ENCODE measurements at regions not wholly inside any gene's neighbourhood (a gene's known extent, or its start where the extent isn't known, plus 50 kb on each side); places are given as distances from the start of the nearest gene placed in this dataset.

DNA sequence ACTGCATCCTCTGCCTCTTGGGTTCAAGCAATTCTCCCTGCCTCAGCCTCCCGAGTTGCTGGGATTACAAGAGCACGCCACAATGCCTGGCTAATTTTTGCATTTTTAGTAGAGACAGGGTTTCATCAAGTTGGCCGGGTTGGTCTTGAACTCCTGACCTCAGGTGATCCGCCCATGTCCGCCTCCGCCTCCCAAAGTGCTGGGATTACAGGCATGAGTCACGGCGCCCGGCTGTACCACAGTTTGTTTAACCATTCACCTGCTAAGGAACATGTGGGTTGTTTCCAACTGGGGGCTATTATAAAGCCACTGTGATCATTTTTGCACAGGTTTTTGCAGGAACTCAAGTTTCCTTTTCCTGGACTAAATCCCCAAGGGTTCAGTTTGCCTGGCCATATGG, 123.2 kb upstream of the RAP2B start:
- Mint-ChIP-seq H3K4me1 (ENCODE audit: low read depth) (peaks cover 4% of the 10 kb centered on the region), H3K27me3 (peaks cover 2% of the 10 kb centered on the region), H3K4me3 (no peak overlapping the region), H3K9me3 (no peaks in the 10 kb centered on the region), H3K36me3 (ENCODE audit: low read depth) (no peaks in the 10 kb centered on the region), H3K27ac (no peak overlapping the region)
- intact Hi-C loops (cut with micrococcal nuclease): no loop called here
- CTCF ChIA-PET: interaction anchor here (1.8 kb wide), 1 partner anchor 13 kb away, joined by 5 read pairs; no protein-coding TSS in a partner anchor
- POLR2A ChIA-PET: no interaction called here
- ATAC-seq (no peak), DNase-seq (no peak)
- TF ChIP-seq CTCF (IDR thresholded peaks at IDR 0.05): no peak

DNA sequence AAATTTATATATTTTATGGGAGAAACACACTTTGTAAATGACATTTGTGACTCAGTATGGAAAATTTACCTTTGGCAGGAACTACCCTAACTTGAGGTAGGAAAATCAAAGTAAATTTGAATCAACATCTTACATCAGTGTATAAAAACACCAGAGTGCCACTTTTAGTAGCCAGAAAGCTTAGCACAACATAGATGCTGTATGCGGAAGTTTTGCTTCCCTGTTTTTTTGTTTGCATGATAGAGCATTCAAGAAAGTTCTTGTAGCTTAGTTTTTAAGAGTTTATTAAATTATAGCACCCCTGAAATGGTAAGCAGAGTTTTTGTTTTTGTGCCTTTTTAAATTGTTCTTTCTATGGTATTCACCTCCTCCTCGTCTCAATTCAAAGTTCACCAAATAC, 120.8 kb upstream of the RAP2B start:
- intact Hi-C loops (cut with micrococcal nuclease): loop anchor here (5.0 kb wide), 2 partner anchors 121 to 726 kb away; partner anchors contain the start of gene RAP2B

GRCh38 chr3:153042088-153042487, 119.9 kb upstream of the RAP2B start:
- H3K27me3 Mint-ChIP-seq: peaks cover 2% of the 10 kb centered on the region
- CTCF ChIA-PET: interaction anchor here (1.3 to 2.2 kb wide), 8 partner anchors 8 to 929 kb away, joined by 3 to 21 read pairs (median 9); no protein-coding TSS in a partner anchor
- peaks cover 5% of the 10 kb centered on the region for H3K4me1 Mint-ChIP-seq (ENCODE audit: low read depth)
- POLR2A ChIA-PET: no interaction called here
- H3K9me3 Mint-ChIP-seq: no peaks in the 10 kb centered on the region
- ATAC-seq (no peak), DNase-seq (no peak)
- intact Hi-C loops (cut with micrococcal nuclease): loop anchor here (5.0 kb wide), 2 partner anchors 120 to 725 kb away; partner anchors contain the start of gene RAP2B
- no peak overlapping the region for H3K4me3 Mint-ChIP-seq
- H3K36me3 Mint-ChIP-seq (ENCODE audit: low read depth): no peaks in the 10 kb centered on the region
- no peak overlapping the region for H3K27ac Mint-ChIP-seq
- no peak for TF ChIP-seq CTCF (IDR thresholded peaks at IDR 0.05)

More for the DNA sequence above, 120.8 kb upstream of the RAP2B start:
- ChIA-PET POLR2A (no interaction called here), CTCF (interaction anchor here (0.7 to 1.5 kb wide), 3 partner anchors 11 to 727 kb away, joined by 3 read pairs; no protein-coding TSS in a partner anchor)
- no peaks in the 10 kb centered on the region for H3K9me3 Mint-ChIP-seq
- H3K4me3 Mint-ChIP-seq: no peak overlapping the region
- peaks cover 2% of the 10 kb centered on the region for H3K27me3 Mint-ChIP-seq
- peaks cover 5% of the 10 kb centered on the region for H3K4me1 Mint-ChIP-seq (ENCODE audit: low read depth)
- H3K36me3 Mint-ChIP-seq (ENCODE audit: low read depth): no peaks in the 10 kb centered on the region
- DNase-seq: no peak
- no peak for TF ChIP-seq CTCF (IDR thresholded peaks at IDR 0.05)
- ATAC-seq: no peak
- no peak overlapping the region for H3K27ac Mint-ChIP-seq

- ATAC-seq: no peak
- peaks cover 5% of the 10 kb centered on the region for H3K4me1 Mint-ChIP-seq (ENCODE audit: low read depth)
- ChIA-PET POLR2A (interaction anchor here (0.6 kb wide), 1 partner anchor 105 kb away, joined by 4 read pairs; no protein-coding TSS in a partner anchor), CTCF (interaction anchor here (0.6 to 2.2 kb wide), 26 partner anchors 7 to 973 kb away, joined by 3 to 21 read pairs (median 3); no protein-coding TSS in a partner anchor)
- H3K27me3 Mint-ChIP-seq: peaks cover 2% of the 10 kb centered on the region
- no peak for TF ChIP-seq CTCF (IDR thresholded peaks at IDR 0.05)
- H3K27ac Mint-ChIP-seq: no peak overlapping the region
- DNase-seq: no peak
- no peaks in the 10 kb centered on the region for H3K9me3 Mint-ChIP-seq
- no peaks in the 10 kb centered on the region for H3K36me3 Mint-ChIP-seq (ENCODE audit: low read depth)
- intact Hi-C loops (cut with micrococcal nuclease): loop anchor here (5.0 kb wide), 2 partner anchors 118 to 723 kb away; partner anchors contain the start of gene RAP2B
- H3K4me3 Mint-ChIP-seq: no peak overlapping the region
Observed at GRCh38 chr3:153043729-153044328, 118.2 kb upstream of the RAP2B start.

DNA sequence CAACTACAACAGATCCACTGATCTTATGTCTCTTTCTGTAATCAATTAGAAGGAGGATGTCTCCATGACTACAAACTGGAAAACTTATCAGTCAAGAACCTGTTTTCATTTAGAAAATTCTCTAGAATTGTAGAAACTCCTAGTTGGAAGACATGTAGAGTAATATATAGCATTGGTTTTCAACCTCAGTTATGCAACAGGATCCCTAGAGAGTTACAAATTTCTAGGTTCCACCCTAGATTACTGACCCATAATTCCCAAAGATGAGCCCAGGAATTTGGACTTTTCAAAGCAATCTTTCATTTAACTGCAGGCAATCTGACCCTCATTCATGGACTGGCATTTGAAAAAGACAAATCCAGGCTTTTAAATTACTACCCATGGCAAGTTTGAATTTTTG, 116.9 kb upstream of the RAP2B start:
- Mint-ChIP-seq H3K27ac (no peak overlapping the region), H3K9me3 (no peaks in the 10 kb centered on the region), H3K4me3 (no peak overlapping the region), H3K36me3 (ENCODE audit: low read depth) (no peaks in the 10 kb centered on the region), H3K27me3 (peaks cover 2% of the 10 kb centered on the region), H3K4me1 (ENCODE audit: low read depth) (peaks cover 5% of the 10 kb centered on the region)
- DNase-seq (no peak), ATAC-seq (no peak)
- intact Hi-C loops (cut with micrococcal nuclease): no loop called here
- TF ChIP-seq CTCF (IDR thresholded peaks at IDR 0.05): no peak
- POLR2A ChIA-PET: no interaction called here
- CTCF ChIA-PET: interaction anchor here (1.3 kb wide), 1 partner anchor 724 kb away, joined by 4 read pairs; no protein-coding TSS in a partner anchor

All from activated CD8-positive, alpha-beta T cell treated with anti-CD3 and anti-CD28 coated beads for 36 hours (primary cell).